ENCODE measurements at regions not wholly inside any gene's neighbourhood (a gene's known extent, or its start where the extent isn't known, plus 50 kb on each side); places are given as distances from the start of the nearest gene placed in this dataset.

GRCh38 chr3:189529468-189529867, 101.7 kb upstream of the TP63 start:
- Histone ChIP-seq H2AK5ac (ENCODE audit: low read depth, low read length) (no peak overlapping the region), H4K20me1 (ENCODE audit: insufficient read depth, low read length) (no peaks in the 10 kb centered on the region), H2BK20ac (ENCODE audit: low read depth, low read length) (no peak overlapping the region), H3K36me3 (ENCODE audit: control insufficient read depth, insufficient read depth, low read length) (no peaks in the 10 kb centered on the region), H2BK5ac (ENCODE audit: low read depth, low read length, poor library complexity, severe bottlenecking) (no peak overlapping the region), H3K23ac (ENCODE audit: low read depth, low read length) (no peak overlapping the region), H3K4me2 (ENCODE audit: low read depth, low read length) (no peak overlapping the region), H3K79me1 (ENCODE audit: low read depth in 1 of 2, low read length in 2 of 2) (no peaks in the 10 kb centered on the region), H4K8ac (ENCODE audit: low read depth in 2 of 2, low read length in 2 of 2) (no peak overlapping the region), H3K9ac (ENCODE audit: low read depth, low read length) (no peak overlapping the region), H2AFZ (replicated peaks; ENCODE audit: low read length, poor library complexity) (no peak overlapping the region), H2BK15ac (ENCODE audit: low read depth, low read length) (no peak overlapping the region), H2BK120ac (ENCODE audit: low read depth, low read length) (no peak overlapping the region), H3K9me3 (ENCODE audit: control insufficient read depth, insufficient read depth, low read length) (no peaks in the 10 kb centered on the region), H3K27me3 (ENCODE audit: control insufficient read depth, insufficient read depth, low read length) (no peaks in the 10 kb centered on the region), H3K4me1 (ENCODE audit: control insufficient read depth, insufficient read depth, low read length) (no peaks in the 10 kb centered on the region), H3K56ac (ENCODE audit: extremely low read depth, insufficient read depth, low read length) (no peak overlapping the region), H4K5ac (ENCODE audit: low read depth, low read length) (no peak overlapping the region), H3K9me1 (ENCODE audit: insufficient read depth, low read length) (no peaks in the 10 kb centered on the region), H4K91ac (ENCODE audit: insufficient read depth, low read depth, low read length) (no peak overlapping the region), H2AK9ac (replicated peaks; ENCODE audit: low read depth, low read length, poor library complexity) (no peak overlapping the region), H3K27ac (ENCODE audit: insufficient read depth, low read length) (no peak overlapping the region), H3K18ac (ENCODE audit: low read depth, low read length) (no peak overlapping the region), H3K4ac (ENCODE audit: low read depth, low read length) (no peak overlapping the region), H3K14ac (replicated peaks; ENCODE audit: low read depth, low read length) (no peak overlapping the region), H3K4me3 (ENCODE audit: insufficient read depth, low read depth, low read length) (no peak overlapping the region)
- intact Hi-C loops (cut with micrococcal nuclease) (no loop called here), in situ Hi-C loops (cut with MboI; ENCODE audit: low sequenced_read_pairs) (no loop called here), dilution Hi-C loops (cut with HindIII; ENCODE audit: low sequenced_read_pairs, unreplicated experiment) (no loop called here)
- no peak for ATAC-seq (ENCODE audit: low read depth)
- no TSS peak for BruUV-seq (replicated peaks)
- WGBS, 2 experiments (ENCODE audit: extremely low coverage in 2 of 2, insufficient read length in 1 of 2) = no CpG with 5 or more reads among the region's 1 CpG
- TF ChIP-seq RAD21 (IDR thresholded peaks at IDR 0.05; ENCODE audit: low read length) (no peak), CHD1 (IDR thresholded peaks at IDR 0.05; ENCODE audit: low read depth, low read length) (no peak), CEBPB (IDR thresholded peaks at IDR 0.05; ENCODE audit: low read depth, low read length) (no peak), POLR2A (IDR thresholded peaks at IDR 0.05; ENCODE audit: low read depth, low read length) (no peak), FOS (IDR thresholded peaks at IDR 0.05; ENCODE audit: low read depth, low read length) (no peak), RFX5 (IDR thresholded peaks at IDR 0.05; ENCODE audit: low read depth, low read length) (no peak), USF2 (IDR thresholded peaks at IDR 0.05; ENCODE audit: low read depth, low read length) (no peak), RCOR1 (IDR thresholded peaks at IDR 0.05; ENCODE audit: insufficient replicate concordance, low read length) (no peak), MXI1 (IDR thresholded peaks at IDR 0.05; ENCODE audit: borderline replicate concordance, low read depth, low read length) (no peak), CTCF (conservative IDR thresholded peaks at IDR 0.05; ENCODE audit: low read depth, low read length) (no peak)
- DNase-seq = no peak
- ChIA-PET CTCF (interaction anchor here (1.2 kb wide), 1 partner anchor 11 kb away, joined by 3 read pairs; no protein-coding TSS in a partner anchor), POLR2A (ENCODE audit: unreplicated experiment) (no interaction called here)
